ENCODE measurements at regions not wholly inside any gene's neighbourhood (a gene's known extent, or its start where the extent isn't known, plus 50 kb on each side); places are given as distances from the start of the nearest gene placed in this dataset.
"Not testable (repeated sequence)": the region's sequence is repeated elsewhere in the genome, so short reads cannot be mapped to it uniquely, and the experiment has no call there.

GRCh38 chr16:52908057-52908456, 144.6 kb downstream of the CHD9NB start:
- DNase-seq; in situ Hi-C loops (cut with HindIII; ENCODE audit: low pct_ligation_motif_present, low pct_unique_long_range_greater_than_20kb, low sequenced_read_pairs): not testable (repeated sequence)

- DNase-seq, result no peak
- in situ Hi-C loops (cut with HindIII; ENCODE audit: low pct_ligation_motif_present, low pct_unique_long_range_greater_than_20kb, low sequenced_read_pairs), result no loop called here
These were observed 146.4 kb downstream of the CHD9NB start for GRCh38 chr16:52906281-52906680.

GRCh38 chr16:52896478-52897164, 156.1 kb downstream of the CHD9NB start:
- in situ Hi-C loops (cut with HindIII; ENCODE audit: low pct_ligation_motif_present, low pct_unique_long_range_greater_than_20kb, low sequenced_read_pairs), result no loop called here
- DNase-seq, result no peak

DNA sequence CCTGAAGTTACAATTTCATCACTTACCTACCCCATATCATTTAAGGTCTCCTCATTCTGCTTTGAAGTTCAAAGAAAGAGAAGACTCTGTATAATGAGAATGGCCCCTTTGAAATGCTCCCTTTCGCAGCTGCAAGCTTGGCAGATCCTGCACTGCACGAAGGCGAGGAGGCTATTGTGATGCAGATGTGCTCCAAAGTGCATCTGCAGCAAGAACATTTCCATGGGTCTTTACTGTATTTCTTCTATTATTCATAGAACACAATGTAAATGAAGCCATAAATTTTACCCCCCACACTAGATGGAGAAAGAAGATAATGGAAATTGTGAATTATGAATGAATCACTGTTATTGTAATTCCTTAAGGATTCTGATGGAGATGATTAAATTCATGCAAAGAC, 178.7 kb downstream of the CHD9NB start:
- in situ Hi-C loops (cut with HindIII; ENCODE audit: low pct_ligation_motif_present, low pct_unique_long_range_greater_than_20kb, low sequenced_read_pairs), result no loop called here
- DNase-seq, result no peak

- DNase-seq, result no peak
- in situ Hi-C loops (cut with HindIII; ENCODE audit: low pct_ligation_motif_present, low pct_unique_long_range_greater_than_20kb, low sequenced_read_pairs), result no loop called here
These were observed 180.0 kb downstream of the CHD9NB start for GRCh38 chr16:52872731-52873130.

DNA sequence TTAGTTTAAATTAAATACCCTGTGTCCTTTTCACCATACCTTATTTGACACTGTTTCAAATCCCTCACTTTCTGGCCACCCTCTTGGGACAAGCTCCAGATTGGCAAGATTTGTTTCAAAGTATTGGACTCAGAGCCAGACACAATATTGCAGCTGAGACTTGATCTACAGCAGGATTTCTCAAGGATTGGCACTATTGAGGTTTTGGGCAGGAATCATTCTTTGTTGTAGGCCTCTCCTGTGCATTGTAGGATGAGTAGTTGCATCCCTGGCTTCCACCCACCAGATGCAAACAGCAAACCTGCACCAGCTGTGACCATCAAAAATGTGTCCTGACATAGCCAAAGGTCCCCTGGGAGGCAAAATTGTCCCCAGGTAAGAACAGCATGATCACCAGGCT, 181.2 kb downstream of the CHD9NB start:
- in situ Hi-C loops (cut with HindIII; ENCODE audit: low pct_ligation_motif_present, low pct_unique_long_range_greater_than_20kb, low sequenced_read_pairs), result no loop called here
- DNase-seq, result no peak

DNA sequence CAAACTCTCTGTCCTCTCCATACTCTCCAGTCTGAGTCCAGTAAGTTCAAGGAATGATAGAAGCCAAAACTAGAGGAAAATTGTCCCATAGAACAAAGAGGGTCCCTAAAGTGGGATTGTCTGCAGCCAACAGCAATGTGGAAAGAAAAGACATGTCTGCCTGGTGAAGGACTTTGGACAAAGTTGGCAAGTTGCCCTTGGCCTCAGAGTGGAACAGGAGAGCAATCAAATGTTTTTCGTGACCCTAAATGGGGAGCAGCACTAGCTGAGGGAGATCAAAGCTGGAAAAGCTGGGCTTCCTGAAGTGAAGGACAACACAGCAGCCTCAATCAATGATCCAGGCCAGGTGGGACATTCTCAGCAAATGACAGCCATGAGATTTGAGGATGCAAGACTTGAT, 183.5 kb downstream of the CHD9NB start:
- in situ Hi-C loops (cut with HindIII; ENCODE audit: low pct_ligation_motif_present, low pct_unique_long_range_greater_than_20kb, low sequenced_read_pairs), result no loop called here
- no peak for DNase-seq

GRCh38 chr16:52863000-52863399, 189.7 kb downstream of the CHD9NB start:
- no peak for DNase-seq
- in situ Hi-C loops (cut with HindIII; ENCODE audit: low pct_ligation_motif_present, low pct_unique_long_range_greater_than_20kb, low sequenced_read_pairs), result no loop called here

- DNase-seq, result peak; percentile 38
- in situ Hi-C loops (cut with HindIII; ENCODE audit: low pct_ligation_motif_present, low pct_unique_long_range_greater_than_20kb, low sequenced_read_pairs), result no loop called here
These were observed 191.1 kb downstream of the CHD9NB start for GRCh38 chr16:52861614-52862022.

- no peak for DNase-seq
- in situ Hi-C loops (cut with HindIII; ENCODE audit: low pct_ligation_motif_present, low pct_unique_long_range_greater_than_20kb, low sequenced_read_pairs), result no loop called here
These were observed 197.2 kb downstream of the CHD9NB start for GRCh38 chr16:52855463-52855862.

GRCh38 chr16:52852978-52853377, 199.7 kb downstream of the CHD9NB start:
- in situ Hi-C loops (cut with HindIII; ENCODE audit: low pct_ligation_motif_present, low pct_unique_long_range_greater_than_20kb, low sequenced_read_pairs), result no loop called here
- no peak for DNase-seq

DNA sequence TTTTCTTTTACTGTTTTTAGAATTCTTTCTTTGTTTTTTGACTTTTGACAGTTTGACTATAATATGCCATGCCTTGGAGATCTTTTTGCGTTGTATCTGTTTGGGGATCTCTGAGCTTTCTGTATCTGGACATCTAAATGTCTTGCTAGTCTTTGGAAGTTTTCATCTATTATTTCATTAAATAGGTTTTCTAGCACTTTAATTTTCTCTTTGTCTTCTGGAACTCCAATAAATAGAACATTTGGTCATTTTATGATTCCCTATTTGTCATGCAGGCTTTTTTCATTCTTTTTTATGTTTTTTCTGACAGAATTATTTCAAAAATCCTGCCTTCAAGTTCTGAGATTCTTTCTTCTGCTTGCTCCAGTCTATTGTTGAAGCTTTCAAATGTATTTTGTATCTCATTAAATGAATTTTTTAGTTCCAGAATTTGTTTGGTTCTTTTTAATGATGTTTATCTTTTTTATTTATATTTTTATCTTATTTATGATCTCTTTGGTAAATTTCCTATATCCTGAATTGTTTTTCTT, 201.4 kb downstream of the CHD9NB start:
- in situ Hi-C loops (cut with HindIII; ENCODE audit: low pct_ligation_motif_present, low pct_unique_long_range_greater_than_20kb, low sequenced_read_pairs), result no loop called here
- no peak for DNase-seq

GRCh38 chr16:52843381-52843780, 209.3 kb downstream of the CHD9NB start:
- no peak for DNase-seq
- in situ Hi-C loops (cut with HindIII; ENCODE audit: low pct_ligation_motif_present, low pct_unique_long_range_greater_than_20kb, low sequenced_read_pairs), result no loop called here

- in situ Hi-C loops (cut with HindIII; ENCODE audit: low pct_ligation_motif_present, low pct_unique_long_range_greater_than_20kb, low sequenced_read_pairs), result no loop called here
- DNase-seq, result no peak
These were observed 215.4 kb downstream of the CHD9NB start for GRCh38 chr16:52837251-52837650.

DNA sequence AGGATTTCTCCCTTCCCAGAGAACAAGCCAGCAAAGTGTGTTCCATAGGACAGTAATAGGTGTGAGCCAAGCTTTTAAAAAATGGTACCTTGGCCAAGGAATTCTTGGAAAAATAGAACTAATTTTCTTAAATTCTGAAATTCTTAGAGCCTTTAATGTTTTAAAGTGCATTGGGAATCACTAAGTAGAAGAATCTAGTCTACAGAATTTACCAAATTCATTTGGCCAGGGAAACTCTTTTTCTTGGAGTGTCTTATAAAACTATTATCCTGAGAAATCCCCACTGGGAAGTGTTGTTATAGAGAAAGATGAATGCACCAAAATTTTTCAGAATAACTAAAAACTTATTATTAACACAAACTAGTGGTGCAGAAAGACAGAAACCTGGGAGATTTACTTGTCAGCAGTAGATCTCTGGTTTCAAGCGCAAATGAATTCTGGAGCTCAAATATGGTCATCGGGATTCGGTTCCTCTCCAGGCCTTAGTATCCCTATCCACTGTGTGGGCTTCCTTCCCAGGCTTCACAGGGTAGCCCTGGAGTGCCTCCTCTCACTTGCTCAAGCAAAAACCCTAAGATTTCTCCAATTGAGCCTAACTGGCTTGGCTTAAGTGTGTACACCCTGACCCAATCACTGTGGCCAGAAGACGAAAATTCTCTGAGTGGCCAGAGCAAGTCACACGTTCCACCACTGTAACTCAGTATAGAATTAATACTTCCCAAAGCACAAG, 217.8 kb downstream of the CHD9NB start:
- in situ Hi-C loops (cut with HindIII; ENCODE audit: low pct_ligation_motif_present, low pct_unique_long_range_greater_than_20kb, low sequenced_read_pairs), result no loop called here
- DNase-seq, result no peak

DNA sequence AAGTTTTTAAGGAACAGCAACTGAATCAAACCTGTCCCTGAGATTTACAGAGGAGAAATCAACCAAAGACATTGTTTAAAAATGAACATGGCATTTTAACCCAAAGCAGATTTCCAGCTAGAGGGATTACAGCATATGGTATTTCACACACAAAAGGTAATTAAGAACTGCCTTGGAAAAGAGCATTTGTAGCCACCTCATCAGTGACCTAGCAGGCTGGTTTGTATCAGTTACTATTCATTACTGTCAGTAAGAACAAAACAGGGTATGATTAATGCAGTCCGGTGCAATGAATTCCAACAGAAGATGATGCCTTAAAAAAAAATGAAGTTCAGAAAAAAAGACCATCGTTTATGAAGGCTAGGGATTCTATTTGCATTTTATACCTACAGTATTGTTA, 219.9 kb downstream of the CHD9NB start:
- in situ Hi-C loops (cut with HindIII; ENCODE audit: low pct_ligation_motif_present, low pct_unique_long_range_greater_than_20kb, low sequenced_read_pairs), result no loop called here
- DNase-seq, result no peak

- in situ Hi-C loops (cut with HindIII; ENCODE audit: low pct_ligation_motif_present, low pct_unique_long_range_greater_than_20kb, low sequenced_read_pairs), result no loop called here
- DNase-seq, result no peak
These were observed 225.2 kb downstream of the CHD9NB start for GRCh38 chr16:52827456-52827855.

DNA sequence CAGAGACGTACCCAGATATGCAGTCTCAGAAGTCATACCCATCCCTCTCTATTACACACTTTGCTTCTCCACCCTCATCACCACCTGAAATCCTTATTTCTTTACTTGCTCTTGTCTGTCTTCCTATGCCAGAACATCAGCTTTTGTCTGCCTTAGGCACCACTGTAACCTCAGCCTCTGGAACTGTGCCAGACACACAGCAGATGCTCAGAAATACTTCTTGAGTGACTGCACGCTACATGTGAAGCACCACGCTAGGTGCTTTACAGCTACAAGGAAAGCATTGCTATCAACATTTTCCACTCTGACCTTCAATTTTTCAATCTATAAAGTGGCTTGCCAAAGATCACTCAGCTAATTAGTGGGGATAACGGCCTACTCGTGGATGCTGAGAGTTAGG, 226.8 kb downstream of the CHD9NB start:
- no peak for DNase-seq
- in situ Hi-C loops (cut with HindIII; ENCODE audit: low pct_ligation_motif_present, low pct_unique_long_range_greater_than_20kb, low sequenced_read_pairs), result no loop called here

DNA sequence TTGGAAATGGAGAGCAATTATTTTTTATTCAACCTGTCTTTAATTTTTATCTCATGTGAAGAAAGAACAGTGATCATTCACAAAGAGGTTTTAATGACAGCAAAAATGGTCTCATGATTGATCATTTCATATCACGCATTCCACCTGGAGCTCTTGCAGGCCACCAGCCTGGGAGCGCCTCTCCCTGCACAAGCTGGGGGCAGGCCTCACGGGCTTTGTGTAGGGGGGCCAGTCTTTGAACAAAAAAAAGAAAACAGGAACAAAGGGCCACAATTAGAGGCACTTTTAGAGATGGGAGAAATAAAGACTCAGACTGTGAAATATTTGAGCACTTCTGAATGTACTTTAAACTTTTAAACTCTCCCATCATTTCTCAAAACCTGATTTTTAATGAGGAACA, 232.9 kb downstream of the CHD9NB start:
- in situ Hi-C loops (cut with HindIII; ENCODE audit: low pct_ligation_motif_present, low pct_unique_long_range_greater_than_20kb, low sequenced_read_pairs), result no loop called here
- DNase-seq, result no peak

GRCh38 chr16:52819405-52819804, 233.3 kb downstream of the CHD9NB start:
- in situ Hi-C loops (cut with HindIII; ENCODE audit: low pct_ligation_motif_present, low pct_unique_long_range_greater_than_20kb, low sequenced_read_pairs), result no loop called here
- DNase-seq, result no peak

All from ACHN (cell line).